CD4-positive, alpha-beta T cell treated with Interleukin-10 for 1 hour (primary cell): ENCODE measurements at regions not wholly inside any gene's neighbourhood (a gene's known extent, or its start where the extent isn't known, plus 50 kb on each side); places are given as distances from the start of the nearest gene placed in this dataset.
A peak's percentile ranks its signal among the peaks of the same experiment; 100 is the strongest.
"Not testable (repeated sequence)": the region's sequence is repeated elsewhere in the genome, so short reads cannot be mapped to it uniquely, and the experiment has no call there.

Experiments
- DNase-seq: peaks from one replicate; pipeline ENCODE4 v3.0.0-alpha.2; 2020

GRCh38 chrY:7308816-7309215, 397.3 kb upstream of the AMELY start:
- no peak for DNase-seq

DNA sequence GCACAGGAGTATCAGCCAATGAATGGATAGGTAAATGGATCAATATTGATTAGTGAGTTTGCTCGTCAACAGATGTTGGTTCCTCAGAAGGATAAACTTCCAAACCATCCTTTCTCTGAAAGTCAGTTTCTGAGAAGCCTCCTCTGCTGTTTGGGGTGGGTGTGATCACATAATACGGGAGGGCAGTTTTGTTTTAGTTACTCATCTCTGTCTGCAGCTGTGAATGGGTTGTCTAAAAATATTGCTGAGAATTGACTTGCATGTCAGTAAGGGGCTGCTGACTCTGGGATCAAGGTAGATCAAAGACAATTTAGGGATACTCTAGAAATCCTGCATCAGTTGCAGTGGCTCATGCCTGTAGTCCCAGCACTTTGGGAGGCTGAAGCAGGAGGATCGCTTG, 390.8 kb upstream of the AMELY start:
- DNase-seq: no peak

DNA sequence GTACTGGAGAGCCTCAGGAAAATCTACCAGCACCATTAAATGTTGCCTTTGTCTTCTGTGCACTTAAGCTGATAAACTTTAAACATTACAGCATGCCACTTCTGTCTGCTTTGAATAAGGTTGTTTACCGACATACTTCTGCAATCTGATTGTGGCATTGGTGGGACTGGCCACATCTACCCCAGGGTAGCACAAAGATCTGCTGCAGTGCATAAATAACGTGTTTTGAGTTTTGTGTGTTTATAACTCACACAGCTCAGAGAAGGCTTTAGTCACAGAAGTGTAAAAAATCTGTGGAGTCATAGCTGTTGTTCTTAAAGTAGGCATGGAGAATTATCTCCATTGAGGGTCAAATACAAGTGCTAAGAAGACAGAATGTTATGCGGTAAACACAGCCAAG, 388.4 kb upstream of the AMELY start:
- peak; percentile 28 for DNase-seq

GRCh38 chrY:7292113-7292512, 380.6 kb upstream of the AMELY start:
- no peak for DNase-seq

DNA sequence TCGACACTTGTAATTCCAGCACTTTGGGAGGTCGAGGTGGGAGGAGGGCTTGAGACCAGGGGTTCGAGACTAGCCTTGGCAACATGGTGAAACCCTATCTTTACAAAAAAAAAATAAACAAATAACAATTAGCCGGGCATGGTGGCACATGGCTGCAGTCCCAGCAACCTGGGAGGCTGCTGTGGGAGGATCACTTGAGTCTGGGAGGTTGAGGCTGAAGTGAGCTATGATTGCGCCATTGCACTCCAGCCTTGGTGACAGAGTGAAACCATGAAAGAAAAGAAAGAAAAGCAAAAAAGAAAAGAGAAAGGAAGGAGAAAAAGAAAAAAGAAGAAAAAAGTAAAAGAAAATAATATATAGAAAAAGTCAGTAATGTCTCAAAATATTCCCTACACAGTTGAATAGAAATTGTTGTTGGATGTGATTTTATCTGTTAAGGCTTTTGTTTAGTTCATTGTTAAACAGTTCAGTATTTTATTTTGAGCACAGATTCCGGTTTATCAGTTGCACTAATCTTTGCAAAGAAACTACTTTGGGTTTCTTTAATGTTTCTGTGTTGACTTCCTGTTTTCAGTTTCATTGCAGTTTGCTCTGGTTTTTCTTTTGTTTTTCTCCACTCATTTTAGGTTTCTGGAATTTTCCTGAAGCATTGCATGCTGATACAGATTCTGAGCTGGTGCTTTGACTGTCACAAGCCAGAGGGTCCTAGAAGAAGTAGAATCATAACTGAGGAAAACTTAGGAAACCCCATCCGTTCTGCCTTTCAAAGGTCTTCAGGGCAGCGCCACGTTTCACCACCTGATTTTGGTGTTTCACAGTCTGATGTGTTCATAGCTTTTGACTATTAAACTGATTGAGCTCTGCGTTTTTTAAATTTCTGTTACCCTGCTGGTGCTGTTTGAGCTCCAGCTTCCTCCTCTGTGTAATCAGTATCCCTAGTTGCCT, 378.6 kb upstream of the AMELY start:
- DNase-seq: peak; percentile 52

DNA sequence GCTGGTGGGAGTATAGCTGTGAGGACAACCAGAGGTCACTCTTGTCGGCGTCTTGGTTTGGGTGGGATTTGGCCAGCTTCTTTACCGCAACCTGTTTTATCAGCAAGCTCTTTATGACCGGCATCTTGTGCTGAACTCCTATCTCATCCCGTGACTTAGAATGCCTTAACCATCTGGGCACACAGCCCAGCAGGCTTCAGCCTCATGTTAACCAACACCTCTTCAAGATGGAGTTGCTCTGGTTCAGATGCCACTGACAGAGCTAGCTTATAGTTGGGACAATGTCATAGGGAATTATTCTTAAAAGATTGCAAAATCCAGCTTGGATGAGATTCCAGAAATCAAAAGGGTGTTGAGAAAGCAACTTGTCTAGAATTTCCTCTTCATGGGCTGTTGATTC, 377.1 kb upstream of the AMELY start:
- no peak for DNase-seq

- not testable (repeated sequence) for DNase-seq
Measured at GRCh38 chrY:7287963-7288362, 376.4 kb upstream of the AMELY start.

- DNase-seq: no peak
Measured at GRCh38 chrY:7285388-7285787, 373.8 kb upstream of the AMELY start.

DNA sequence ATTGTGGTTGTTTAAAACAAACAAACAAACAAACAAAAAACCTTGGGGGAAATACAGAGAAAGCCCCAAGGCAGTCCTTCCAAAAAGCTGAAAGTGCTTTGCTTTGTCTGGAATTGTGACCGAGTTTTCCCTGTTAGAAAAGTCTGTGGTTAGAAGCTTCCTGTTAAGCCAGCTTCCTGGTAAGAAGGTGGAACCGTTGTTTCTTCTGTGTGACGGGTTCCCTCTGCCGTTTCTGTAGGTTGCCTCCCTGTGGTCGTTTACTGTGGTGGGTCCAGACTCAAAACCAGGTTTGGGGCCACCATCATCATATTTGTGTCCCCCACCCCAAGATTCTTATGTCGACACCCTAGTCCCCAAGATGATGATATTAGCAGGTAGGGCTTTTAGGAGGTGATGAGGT, 371.4 kb upstream of the AMELY start:
- peak; percentile 43 for DNase-seq

- DNase-seq: peak; percentile 64
Measured at GRCh38 chrY:7280151-7280740, 368.7 kb upstream of the AMELY start.

DNA sequence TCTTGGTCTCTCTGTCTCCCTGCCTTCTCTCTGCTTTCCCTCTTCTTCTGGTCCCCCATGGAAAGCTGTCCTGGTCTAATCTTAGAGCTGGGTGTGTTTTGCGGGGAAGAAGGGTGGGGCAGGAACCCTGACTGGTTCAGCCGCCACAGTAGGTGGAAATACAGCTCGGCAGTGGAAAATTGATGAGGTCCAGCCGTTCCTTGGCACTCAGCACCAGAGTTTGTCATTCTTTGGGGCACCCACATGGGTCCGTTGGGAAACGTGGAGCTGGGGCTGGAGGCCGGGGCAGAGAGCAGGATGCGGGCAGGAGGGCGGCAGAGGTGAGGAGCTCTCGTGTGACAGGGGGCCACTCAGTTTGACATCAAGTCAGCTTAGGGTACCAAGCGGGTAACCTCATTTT, 364.2 kb upstream of the AMELY start:
- DNase-seq: no peak

- no peak for DNase-seq
Measured at GRCh38 chrY:7275014-7275413, 363.5 kb upstream of the AMELY start.

DNA sequence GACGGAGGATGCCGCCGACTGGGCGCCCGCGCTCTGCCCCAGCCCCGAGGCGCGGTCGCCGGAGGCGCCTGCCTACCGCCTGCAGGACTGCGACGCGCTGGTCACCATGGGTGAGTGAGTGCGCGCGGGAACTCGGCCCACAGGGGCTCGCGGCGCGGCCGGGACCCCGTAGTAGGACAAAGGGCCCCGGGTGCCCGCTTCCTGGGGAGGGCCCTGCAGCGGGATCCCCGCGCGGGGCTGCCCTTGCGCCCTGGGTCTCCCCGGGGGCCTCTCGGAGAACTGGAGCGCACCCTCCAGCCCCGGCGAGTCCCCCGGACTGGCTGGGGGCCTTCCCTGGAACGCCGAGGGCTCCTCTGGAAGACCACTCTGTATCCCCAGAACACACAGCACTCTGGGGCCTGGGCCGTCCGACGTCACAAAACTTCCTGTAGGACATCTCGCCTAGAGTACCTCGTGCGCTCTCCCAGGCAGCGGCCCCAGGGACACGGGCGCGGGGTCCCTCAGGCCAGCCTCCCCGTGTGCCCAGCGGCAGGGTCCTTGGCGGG, 362.9 kb upstream of the AMELY start:
- DNase-seq: no peak

DNA sequence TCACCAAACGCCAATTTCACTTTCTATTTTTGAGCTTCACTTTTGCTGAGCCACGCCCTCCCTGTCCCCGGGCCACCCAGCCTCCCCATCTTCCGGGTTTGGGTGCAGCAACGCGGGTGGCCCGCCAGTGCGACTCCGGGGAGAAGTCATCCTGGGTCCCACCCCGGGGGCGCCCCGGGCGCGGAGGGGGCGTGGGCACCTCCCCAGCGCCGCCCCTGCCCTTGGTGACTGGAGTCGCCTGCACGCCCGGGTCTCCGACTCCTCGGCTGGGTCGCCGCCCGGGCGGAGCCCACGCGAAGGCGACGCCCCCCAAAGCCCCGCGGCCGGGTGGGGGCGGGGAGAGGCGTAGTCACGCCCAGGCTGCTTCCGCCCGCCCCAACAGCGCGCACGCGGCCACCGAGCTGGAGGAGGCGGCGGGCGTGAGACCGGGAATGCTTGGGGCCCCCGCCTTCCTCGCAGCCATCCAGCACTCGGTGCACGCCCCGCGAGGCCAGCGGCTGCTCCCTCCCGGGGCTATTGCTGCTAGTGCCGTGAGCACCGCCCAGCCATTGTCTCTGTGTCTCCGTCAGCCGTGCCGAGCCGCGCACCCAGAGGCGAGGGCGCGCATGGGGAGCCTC, 362.1 kb upstream of the AMELY start:
- DNase-seq: peak; percentile 93

GRCh38 chrY:7272556-7273195, 361.1 kb upstream of the AMELY start:
- DNase-seq: peak; percentile 72

DNA sequence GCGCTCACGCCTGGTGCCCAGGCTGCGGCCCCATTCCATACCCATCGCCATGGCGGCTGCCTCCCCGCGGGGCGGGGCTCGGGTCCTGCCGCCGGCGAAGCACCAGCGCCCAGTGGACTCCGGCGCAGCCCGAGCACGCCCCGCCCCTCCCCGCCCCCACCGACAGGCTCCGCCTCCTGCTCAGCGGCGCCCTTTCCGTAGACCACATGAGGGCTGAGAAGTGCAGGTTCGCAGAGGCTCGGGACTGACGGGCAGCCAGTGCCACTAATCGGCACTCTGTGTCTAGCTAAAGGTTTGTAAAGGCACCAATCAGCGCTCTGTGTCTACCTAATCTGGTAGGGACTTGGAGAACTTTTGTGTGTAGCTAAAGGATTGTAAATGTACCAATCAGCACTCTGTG, 352.2 kb upstream of the AMELY start:
- DNase-seq: peak; percentile 35

- DNase-seq: no peak
Measured at GRCh38 chrY:7262531-7262930, 351.0 kb upstream of the AMELY start.

DNA sequence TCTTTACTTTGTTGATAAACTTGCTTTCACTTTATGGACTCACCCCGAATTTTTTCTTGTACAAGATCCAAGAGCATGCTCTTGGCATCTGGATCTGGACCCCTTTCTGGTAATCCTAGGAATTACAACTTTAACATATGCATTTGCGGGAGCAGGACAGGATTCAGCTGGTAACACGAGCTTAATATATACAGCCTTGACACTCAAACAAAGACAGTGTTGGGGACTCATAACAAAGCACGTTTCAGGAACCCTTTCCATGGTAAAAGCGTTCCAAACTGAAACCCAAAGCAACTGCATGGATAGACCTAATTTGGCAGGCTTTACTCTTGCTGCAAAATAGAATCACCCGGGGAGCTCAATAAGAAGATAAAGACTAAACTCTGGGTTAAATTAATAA, 349.7 kb upstream of the AMELY start:
- no peak for DNase-seq

GRCh38 chrY:7240101-7240500, 328.5 kb upstream of the AMELY start:
- peak; percentile 84 for DNase-seq

- no peak for DNase-seq
Measured at GRCh38 chrY:7211971-7212370, 300.4 kb upstream of the AMELY start.

- DNase-seq: no peak
Measured at GRCh38 chrY:7204456-7204855, 292.9 kb upstream of the AMELY start.

- DNase-seq: no peak
Measured at GRCh38 chrY:7182591-7182990, 271.0 kb upstream of the AMELY start.

DNA sequence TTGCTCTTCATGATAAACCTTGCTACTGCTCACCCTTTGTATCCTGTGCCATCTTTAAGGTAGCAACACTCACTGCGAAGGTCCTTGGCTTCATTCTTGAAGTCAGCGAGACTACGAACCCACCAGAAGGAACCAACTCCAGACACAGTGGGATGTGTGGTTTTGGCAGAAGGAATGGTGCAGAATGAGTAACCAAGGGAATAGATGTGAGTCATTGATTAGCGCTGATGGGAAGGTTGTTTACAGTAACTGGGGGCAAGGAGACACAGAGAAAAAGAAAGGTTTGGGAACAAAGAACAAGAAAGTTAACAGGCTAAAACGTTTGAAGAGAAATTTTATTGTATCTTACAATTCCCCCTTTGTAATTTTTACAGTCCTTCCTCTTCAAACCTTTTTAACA, 266.1 kb upstream of the AMELY start:
- no peak for DNase-seq
